PC-9 (cell line): ENCODE measurements at regions not wholly inside any gene's neighbourhood (a gene's known extent, or its start where the extent isn't known, plus 50 kb on each side); places are given as distances from the start of the nearest gene placed in this dataset.

Source experiments
- CTCF ChIP-seq: fragments of 200-600 bp; sonication (generic); conservative IDR thresholded peaks from 2 replicates; pipeline ENCODE4 v1.6.1; 2017; ENCODE audit warnings: mixed run types, antibody characterized with exemption, mild to moderate bottlenecking, moderate library complexity
- EZH2 ChIP-seq: fragments of 200-600 bp; sonication (generic); IDR thresholded peaks from 2 replicates; pipeline ENCODE4 v1.8.0; 2017; ENCODE audit warnings: antibody characterized with exemption, low read depth

GRCh38 chr17:13749166-13749890 is 147.6 kb upstream of the HS3ST3A1 start:
- TF ChIP-seq CTCF: no peak
- TF ChIP-seq EZH2: no peak
